ENCODE measurements at regions not wholly inside any gene's neighbourhood (a gene's known extent, or its start where the extent isn't known, plus 50 kb on each side); places are given as distances from the start of the nearest gene placed in this dataset.

GRCh38 chr2:64908406-64908805 lies 80.8 kb upstream of the SLC1A4 start:
- TF ChIP-seq POLR2A (IDR thresholded peaks at IDR 0.05; ENCODE audit: low read depth, low read length): no peak
- TF ChIP-seq CTCF (conservative IDR thresholded peaks at IDR 0.05; ENCODE audit: low read depth, low read length): no peak
- no peak for TF ChIP-seq BHLHE40 (IDR thresholded peaks at IDR 0.05; ENCODE audit: low read depth, low read length)
- TF ChIP-seq NFE2L2 (IDR thresholded peaks at IDR 0.05; ENCODE audit: low read depth, low read length): no peak
- TF ChIP-seq MAZ (IDR thresholded peaks at IDR 0.05; ENCODE audit: borderline replicate concordance, low read depth, low read length): no peak
- TF ChIP-seq MAFK (IDR thresholded peaks at IDR 0.05; ENCODE audit: low read depth, low read length): peak; percentile 29; the same call in 1 of the 2 replicates
- no peak for TF ChIP-seq ELK1 (IDR thresholded peaks at IDR 0.05; ENCODE audit: borderline replicate concordance, low read depth, low read length)
- TF ChIP-seq FOS (IDR thresholded peaks at IDR 0.05; ENCODE audit: low read depth, low read length): no peak
- TF ChIP-seq RFX5 (IDR thresholded peaks at IDR 0.05; ENCODE audit: low read depth, low read length): no peak
- no peak for TF ChIP-seq CHD1 (IDR thresholded peaks at IDR 0.05; ENCODE audit: low read depth, low read length)
- no peak for TF ChIP-seq USF2 (IDR thresholded peaks at IDR 0.05; ENCODE audit: low read depth, low read length)

Data from IMR-90 (cell line).